K562 (cell line): ENCODE measurements at regions not wholly inside any gene's neighbourhood (a gene's known extent, or its start where the extent isn't known, plus 50 kb on each side); places are given as distances from the start of the nearest gene placed in this dataset.

Experiments used
- ATAC-seq: fragments of 200-7000 bp; cut with Tn5 transposase; 3 replicates; pipeline ENCODE4 v1.9.1; 2020; ENCODE audit warnings: moderate library complexity
- BruUV-seq: library from RNA; stranded (reverse); fragments of 400-500 nt; replicated peaks from 2 replicates; lab custom pipeline; 2021; lab: Mats Ljungman, UMichigan
- CTCF ChIA-PET: fragments of 300-600 bp; formaldehyde crosslinking; extraction: SDS; loops from one replicate; lab custom pipeline; 2021; ENCODE audit warnings: low intra/inter-chr PET ratio; lab: Yijun Ruan, JAX
- POLR2A ChIA-PET: fragments of 300-600, 350-650 bp; sonication (Branson Sonifier 250); formaldehyde crosslinking; extraction: SDS; loops from one replicate; lab custom pipeline; 2021; ENCODE audit warnings: antibody characterized with exemption, inconsistent platforms; lab: Yijun Ruan, JAX
- DNase-seq, 4 experiments: peaks; one replicate each; pipeline versions ENCODE4 v3.0.0 to v3.0.0-alpha.2; 2011 to 2018; ENCODE audit warnings: low spot score in 3 of 4, mixed read lengths in 3 of 4; ENCODE audit errors: extremely low read depth in 1 of 4
- FAIRE-seq: peaks from 2 replicates; lab custom pipeline; 2011; peaks lifted over from hg19 to GRCh38; lab: Jason Lieb, UNC
- H2AFZ ChIP-seq: 2 replicates; pipeline ENCODE4 v1.6.0; 2011; ENCODE audit warnings: low read depth, low read length, control low read depth, inconsistent platforms
- H3K27ac ChIP-seq: fragments of 200-600 bp; 3 replicates; pipeline ENCODE4 v1.8.0; 2011; ENCODE audit warnings: low read depth, mild to moderate bottlenecking, control low read depth, inconsistent platforms, low read length, moderate library complexity, mixed read lengths; ENCODE audit errors: extremely low read depth
- H3K27me3 ChIP-seq, 2 experiments: fragments of 300-600 bp in 1 of 2; 2 replicates in 1 of 2; 3 replicates in 1 of 2; pipeline versions ENCODE4 v1.6.0 to v1.8.0; 2011; ENCODE audit warnings: inconsistent platforms in 2 of 2, low read length in 2 of 2, mild to moderate bottlenecking in 1 of 2, mixed read lengths in 1 of 2, moderate library complexity in 1 of 2; ENCODE audit not compliant: control insufficient read depth in 2 of 2, insufficient read depth in 2 of 2
- H3K36me3 ChIP-seq: fragments of 300-600 bp; 3 replicates; pipeline ENCODE4 v1.8.0; 2011; ENCODE audit warnings: mild to moderate bottlenecking, low read length, inconsistent platforms; ENCODE audit not compliant: control insufficient read depth, insufficient read depth
- H3K4me1 ChIP-seq, 2 experiments: fragments of 200-600 bp in 1 of 2; replicated peaks in 1 of 2; 2 replicates in 1 of 2; 3 replicates in 1 of 2; pipeline versions ENCODE4 v1.5.1 to v1.8.0; 2011; ENCODE audit warnings: inconsistent platforms in 2 of 2, low read length in 2 of 2, mild to moderate bottlenecking in 1 of 2, mixed read lengths in 1 of 2, moderate library complexity in 1 of 2; ENCODE audit not compliant: control insufficient read depth in 2 of 2, insufficient read depth in 2 of 2
- H3K4me2 ChIP-seq: 2 replicates; pipeline ENCODE4 v1.6.1; 2011; ENCODE audit warnings: low read length, control low read depth, inconsistent platforms, mixed read lengths; ENCODE audit not compliant: insufficient read depth
- H3K4me3 ChIP-seq: fragments of 200-600 bp; sonication (generic), shearing (Covaris generic); 2 replicates; pipeline ENCODE4 v1.5.1; 2016; ENCODE audit warnings: control low read depth, inconsistent platforms
- H3K79me2 ChIP-seq: fragments of 200-600 bp; 3 replicates; pipeline ENCODE4 v1.8.0; 2011; ENCODE audit warnings: low read length, inconsistent platforms; ENCODE audit not compliant: control insufficient read depth, insufficient read depth
- H3K9ac ChIP-seq, 2 experiments: 2 replicates each; pipeline versions ENCODE4 v1.6.0 to v1.6.1; 2011; ENCODE audit warnings: low read depth in 2 of 2, low read length in 2 of 2, control low read depth in 1 of 2, inconsistent platforms in 1 of 2, mild to moderate bottlenecking in 1 of 2, mixed read lengths in 1 of 2; ENCODE audit not compliant: insufficient read depth in 1 of 2
- H3K9me1 ChIP-seq: one replicate; pipeline ENCODE4 v1.6.0; 2011; ENCODE audit warnings: inconsistent platforms, mild to moderate bottlenecking, low read length, moderate library complexity; ENCODE audit not compliant: control insufficient read depth, insufficient read depth
- H3K9me3 ChIP-seq: replicated peaks from 2 replicates; pipeline ENCODE4 v1.5.1; 2011; ENCODE audit warnings: low read depth, low read length, inconsistent platforms; ENCODE audit not compliant: control insufficient read depth, insufficient read depth
- H4K20me1 ChIP-seq: replicated peaks from 2 replicates; pipeline ENCODE4 v1.6.1; 2011; ENCODE audit warnings: low read length, inconsistent platforms, mixed read lengths; ENCODE audit not compliant: control insufficient read depth, insufficient read depth
- ARID2 ChIP-seq: fragments of 450-650 bp; IDR thresholded peaks from 2 replicates; pipeline ENCODE4 v1.6.1; 2017; ENCODE audit warnings: antibody characterized with exemption, mild to moderate bottlenecking
- CEBPB ChIP-seq: fragments of 450-650 bp; IDR thresholded peaks from 2 replicates; pipeline ENCODE4 v1.6.1; 2016; ENCODE audit warnings: missing genetic modification characterization, missing compliant biosample characterization
- CEBPG ChIP-seq, 3 experiments: fragments of 200-800 bp in 1 of 3; sonication (Bioruptor generic) in 1 of 3; sonication (generic) in 1 of 3; formaldehyde crosslinking in 1 of 3; IDR thresholded peaks in 2 of 3; conservative IDR thresholded peaks in 1 of 3; 2 replicates each; pipeline versions ENCODE4 v1.6.1 to v1.8.0; 2016 to 2022; ENCODE audit warnings: missing compliant biosample characterization in 2 of 3, missing genetic modification characterization in 2 of 3, mild to moderate bottlenecking in 1 of 3, missing genetic modification reagents in 1 of 3
- WGBS: fragments of 100-300 bp; shearing (Covaris generic); methylation state at CpG from one replicate; pipeline ENCODE4 v1.1.6; 2016; ENCODE audit warnings: low coverage, mixed read lengths; ENCODE audit not compliant: insufficient coverage; ENCODE audit errors: missing lambda C conversion rate; 5-methylcytosine and 5-hydroxymethylcytosine counted together
- in situ Hi-C: fragments of 300-500 bp; cut with MboI; formaldehyde crosslinking; loops from 4 replicates; pipeline ENCODE4 v1.15.0; 2018; ENCODE audit warnings: inconsistent platforms, mixed read lengths
- intact Hi-C: fragments of 100-400 bp; cut with micrococcal nuclease; formaldehyde crosslinking; loops from 2 replicates; pipeline ENCODE4 v1.14.2; 2022
- TF ChIP-seq, protein P1 (sequence below), 2 experiments: fragments of 450-650 bp in 1 of 2; sonication (generic) in 1 of 2; formaldehyde crosslinking in 1 of 2; IDR thresholded peaks in 1 of 2; conservative IDR thresholded peaks in 1 of 2; 2 replicates each; pipeline versions ENCODE4 v1.6.1 to v1.8.1; 2016 to 2023; ENCODE audit warnings: mild to moderate bottlenecking in 2 of 2, moderate library complexity in 2 of 2, inconsistent platforms in 1 of 2, missing genetic modification reagents in 1 of 2

DNA sequence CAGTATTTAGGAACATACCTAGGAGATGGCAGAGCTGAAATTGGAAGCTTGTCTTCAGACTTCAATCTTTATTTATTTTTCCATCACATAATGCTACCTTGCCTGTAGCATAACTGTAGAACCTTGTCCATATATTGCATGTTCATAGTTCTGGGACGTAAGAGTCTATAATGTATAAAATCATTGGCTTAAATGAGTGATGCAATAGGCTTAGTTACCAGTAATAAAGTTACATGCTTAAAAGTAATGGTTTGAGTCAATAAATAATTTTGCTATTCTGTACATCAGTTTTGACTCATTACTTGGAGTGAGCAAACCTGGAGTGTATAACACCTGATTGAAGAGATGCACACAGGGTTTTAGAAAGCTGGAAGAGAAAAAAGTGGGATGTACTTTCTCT lies 229.3 kb downstream of the CDCA7 start:
- Histone ChIP-seq H3K27me3 (peaks cover 4 to 7% of the 10 kb centered on the region in 2 experiments; a peak in 1 of 5 replicates), H2AFZ (no peak overlapping the region), H3K4me1 (no peaks in the 10 kb centered on the region), H3K4me2 (no peak overlapping the region), H3K9me1 (no peaks in the 10 kb centered on the region), H3K9me3 (no peaks in the 10 kb centered on the region), H3K79me2 (no peaks in the 10 kb centered on the region), H3K9ac (no peak overlapping the region), H3K4me3 (no peak overlapping the region), H4K20me1 (no peaks in the 10 kb centered on the region), H3K27ac (no peak overlapping the region), H3K36me3 (no peaks in the 10 kb centered on the region)
- in situ Hi-C loops: no loop called here
- CTCF ChIA-PET: interaction anchor here (0.7 kb wide), 1 partner anchor 135 kb away, joined by 3 read pairs; no protein-coding TSS in a partner anchor
- TF ChIP-seq ARID2: no peak
- no peak for TF ChIP-seq CEBPG (CRISPR knock-in tag; IDR thresholded peaks at IDR 0.05)
- peak; percentile 20 to 59; a peak in 1 of 4 replicates for TF ChIP-seq CEBPG (tag; conservative IDR thresholded peaks at IDR 0.05 in 1 of 2, IDR thresholded peaks at IDR 0.05 in 1 of 2)
- TF ChIP-seq, protein P1, sequence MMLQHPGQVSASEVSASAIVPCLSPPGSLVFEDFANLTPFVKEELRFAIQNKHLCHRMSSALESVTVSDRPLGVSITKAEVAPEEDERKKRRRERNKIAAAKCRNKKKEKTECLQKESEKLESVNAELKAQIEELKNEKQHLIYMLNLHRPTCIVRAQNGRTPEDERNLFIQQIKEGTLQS (IDR thresholded peaks at IDR 0.05): peak; percentile 24; the same call in 1 of the 2 replicates
- TF ChIP-seq, protein P1 (CRISPR knock-in tag; conservative IDR thresholded peaks at IDR 0.05): no peak
- peak; percentile 44; the same call in 1 of the 2 replicates for TF ChIP-seq CEBPB
- ATAC-seq (no peak), DNase-seq (no peak), FAIRE-seq (no peak)
- 5% methylated on average over 1 of the region's 1 CpG for WGBS
- no TSS peak for BruUV-seq
- POLR2A ChIA-PET: no interaction called here
- intact Hi-C loops: no loop called here
